GM19035 (cell line): ENCODE measurements at regions not wholly inside any gene's neighbourhood (a gene's known extent, or its start where the extent isn't known, plus 50 kb on each side); places are given as distances from the start of the nearest gene placed in this dataset.

Experiments
- ATAC-seq: cut with Tn5 transposase; IDR thresholded peaks from one replicate; pipeline ENCODE4 v1.9.1; 2021; ENCODE audit not compliant: unreplicated experiment

DNA sequence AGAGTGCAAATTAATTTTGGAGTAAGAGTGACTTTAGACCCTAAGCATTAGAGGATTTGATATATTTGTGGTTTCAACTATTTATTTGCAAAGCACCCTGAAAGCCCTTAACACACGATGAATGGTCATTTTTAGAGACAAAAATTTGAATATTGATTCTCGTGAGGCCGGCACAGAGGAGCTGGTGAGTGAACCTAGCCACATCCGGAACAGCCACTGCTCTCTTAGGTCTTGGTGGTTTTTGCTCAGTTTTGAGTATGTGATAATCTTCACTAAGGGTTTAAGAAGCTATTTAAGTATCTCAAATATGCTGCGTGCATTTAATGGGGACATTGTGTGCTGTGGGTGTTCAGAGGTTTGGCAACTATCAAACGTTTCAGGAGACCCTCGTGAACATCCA lies 204.8 kb downstream of the TSN start:
- peak; percentile 89 for ATAC-seq

DNA sequence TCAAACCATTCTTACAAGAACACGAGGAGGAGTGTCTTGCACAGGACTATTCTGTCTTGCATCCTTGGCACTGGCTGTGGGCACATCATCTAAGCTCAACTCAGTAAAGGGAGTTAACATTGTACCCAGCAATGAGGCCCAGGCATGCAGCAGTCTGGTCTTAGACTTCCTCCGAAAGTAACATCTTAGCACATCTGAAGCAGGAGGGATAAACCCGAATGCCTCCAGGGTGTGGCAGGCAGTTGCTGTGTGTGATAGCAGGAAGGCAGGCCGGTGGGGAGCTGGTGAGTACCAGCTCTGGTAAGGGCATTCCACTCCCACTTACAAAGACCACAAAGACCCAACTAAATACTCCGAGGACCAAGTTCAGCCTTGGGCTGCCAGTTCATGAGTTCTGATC lies 206.3 kb downstream of the TSN start:
- no peak for ATAC-seq

DNA sequence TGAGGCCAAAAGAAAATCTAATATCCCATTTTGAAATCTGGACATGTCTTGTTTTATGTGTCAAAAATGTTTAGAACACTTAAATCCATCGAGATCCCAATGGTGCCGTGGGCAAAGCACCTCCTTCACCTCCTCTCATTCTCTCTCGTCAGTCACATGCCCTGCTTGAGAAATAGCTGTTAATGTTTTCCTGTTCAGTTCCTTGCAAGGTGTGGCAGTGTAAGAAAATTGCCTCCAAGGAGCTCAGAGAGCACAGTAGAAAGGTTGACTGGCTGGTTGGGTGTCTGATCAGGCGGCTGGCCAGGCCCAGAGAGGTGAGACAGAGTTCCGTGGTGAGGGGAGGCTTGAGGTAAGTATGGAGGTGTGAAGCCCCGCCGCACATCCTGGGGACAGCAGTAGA lies 210.2 kb downstream of the TSN start:
- no peak for ATAC-seq

DNA sequence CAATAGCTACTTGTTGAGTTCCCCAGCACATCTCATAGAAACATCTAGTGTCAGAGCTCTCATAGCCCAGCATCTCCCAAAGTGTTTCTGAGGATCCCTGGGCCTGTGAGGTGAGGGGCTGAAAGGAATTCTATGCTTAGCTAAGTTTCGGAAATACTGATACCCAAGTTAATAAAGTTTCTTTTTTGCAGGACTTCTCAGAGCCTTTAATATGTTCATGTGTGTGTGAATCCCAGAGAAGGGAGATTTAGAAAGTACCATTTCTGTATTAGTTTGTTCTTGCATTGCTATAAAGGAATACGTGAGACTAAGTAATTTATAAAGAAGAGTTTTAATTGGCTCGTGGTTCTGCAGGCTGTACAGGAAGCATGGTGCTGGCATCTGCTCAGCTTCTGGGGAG lies 211.2 kb downstream of the TSN start:
- ATAC-seq: no peak

DNA sequence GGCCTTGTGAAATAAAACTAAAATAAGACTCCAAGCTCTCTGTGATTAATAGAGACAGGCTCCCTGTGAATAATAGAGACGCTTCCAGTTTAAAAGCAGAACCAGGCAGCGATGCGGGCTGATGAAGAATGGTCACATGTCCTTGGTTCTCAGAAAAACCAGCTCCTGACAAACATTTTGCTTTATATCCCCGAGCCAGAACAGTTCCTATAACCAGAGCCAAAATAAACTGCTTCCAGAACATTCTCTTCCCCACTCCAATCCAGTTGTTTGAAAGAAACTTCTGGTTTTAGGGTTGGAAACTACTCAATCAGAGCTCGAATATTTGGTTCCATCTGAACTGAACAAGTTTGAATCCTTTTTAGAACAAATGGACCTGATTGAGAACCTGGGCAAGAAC lies 213.7 kb downstream of the TSN start:
- no peak for ATAC-seq

DNA sequence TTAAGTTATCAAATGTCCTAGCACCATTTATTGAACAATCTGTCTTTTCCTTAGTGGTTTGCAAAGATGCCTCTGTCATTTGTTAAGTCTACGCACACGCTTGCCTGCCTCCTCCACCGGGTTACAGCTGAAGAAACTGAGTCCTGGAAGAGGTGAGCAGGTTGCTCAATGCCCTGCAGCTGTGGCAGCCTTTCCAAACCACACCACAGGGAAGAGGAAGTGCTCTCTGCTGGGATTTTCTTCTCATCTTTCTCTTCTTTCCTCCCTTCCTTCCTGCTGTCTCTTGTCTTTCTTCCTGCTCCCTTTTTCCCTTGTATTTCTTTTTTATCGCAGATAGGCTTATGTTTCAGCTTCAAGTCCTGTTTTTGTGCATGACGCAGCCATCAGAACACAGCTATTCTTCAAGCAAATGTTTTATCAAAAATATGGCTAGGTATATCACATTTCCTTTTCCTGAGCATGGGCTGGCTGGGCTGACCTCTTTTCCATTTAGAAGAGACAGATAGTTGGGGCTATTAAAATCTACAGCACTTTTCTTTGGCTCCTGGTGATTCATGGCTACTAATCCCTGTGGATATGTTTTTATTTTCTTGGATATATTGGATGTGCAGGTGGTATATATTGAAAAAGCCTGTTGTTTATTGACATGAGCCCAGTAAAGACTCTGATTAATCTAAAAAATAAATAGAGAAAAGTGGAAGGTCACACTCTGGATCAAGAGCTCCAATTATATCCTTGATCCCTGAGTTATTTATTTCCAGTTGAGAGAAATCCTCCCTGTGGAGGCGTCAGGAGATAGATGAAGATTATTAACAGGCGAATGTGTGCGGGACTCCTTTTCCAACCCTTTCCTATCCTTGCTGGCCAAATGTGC lies 214.6 kb downstream of the TSN start:
- no peak for ATAC-seq

DNA sequence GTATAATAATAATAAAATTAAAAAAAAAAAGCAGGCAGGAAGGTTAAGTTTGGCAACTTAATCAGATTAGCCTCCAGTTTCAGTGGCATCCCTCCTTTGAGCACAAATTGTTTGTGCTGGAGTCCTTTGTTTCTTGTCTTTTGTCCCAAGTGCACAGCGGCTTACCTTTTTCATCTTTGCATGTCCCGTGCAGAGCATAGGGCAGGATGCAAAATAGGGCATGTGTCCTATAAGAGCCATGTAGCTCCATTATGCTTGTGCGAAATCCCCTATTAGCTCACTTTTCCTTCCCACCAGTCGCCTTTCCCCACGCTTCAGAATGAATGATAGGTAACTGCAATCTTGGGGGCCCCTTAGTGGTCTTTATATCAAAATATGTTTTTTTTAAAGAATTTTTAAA lies 216.8 kb downstream of the TSN start:
- no peak for ATAC-seq

DNA sequence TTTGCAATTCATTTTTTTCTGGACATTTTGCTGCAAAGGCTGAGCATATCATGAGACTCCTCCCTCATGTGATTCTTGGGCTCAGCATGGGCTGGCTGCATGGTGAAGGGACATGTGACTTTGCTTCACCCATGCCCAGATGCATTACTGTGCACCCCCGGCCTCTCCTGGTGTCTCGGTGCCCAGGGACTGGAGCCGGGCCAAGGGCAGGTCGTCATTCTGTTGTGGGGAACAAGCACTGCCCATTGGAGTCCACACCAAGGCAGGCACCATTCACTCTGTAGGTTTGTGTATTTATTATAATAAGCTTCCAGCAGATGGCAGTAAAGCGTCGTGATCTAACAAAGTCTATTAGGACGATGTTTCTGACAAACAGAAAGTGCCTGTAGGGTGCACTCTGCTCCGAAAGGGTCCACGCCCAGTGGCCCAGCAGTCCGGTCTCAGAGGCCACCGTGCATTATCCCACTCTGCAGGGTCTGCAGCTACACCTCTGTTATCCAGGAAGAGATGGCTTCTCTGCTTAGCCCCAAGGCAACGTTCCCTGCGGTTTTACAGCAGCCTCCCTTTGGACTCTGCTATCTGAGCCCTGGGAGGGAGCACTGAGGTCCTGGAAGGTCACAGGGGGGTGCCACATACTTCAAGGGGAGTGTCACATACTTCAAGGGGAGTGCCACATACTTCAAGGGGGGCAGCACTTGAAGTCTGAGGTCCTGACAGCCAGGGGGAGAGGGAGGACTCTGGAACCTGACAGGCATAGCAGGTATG lies 219.6 kb downstream of the TSN start:
- peak; percentile 98 for ATAC-seq

DNA sequence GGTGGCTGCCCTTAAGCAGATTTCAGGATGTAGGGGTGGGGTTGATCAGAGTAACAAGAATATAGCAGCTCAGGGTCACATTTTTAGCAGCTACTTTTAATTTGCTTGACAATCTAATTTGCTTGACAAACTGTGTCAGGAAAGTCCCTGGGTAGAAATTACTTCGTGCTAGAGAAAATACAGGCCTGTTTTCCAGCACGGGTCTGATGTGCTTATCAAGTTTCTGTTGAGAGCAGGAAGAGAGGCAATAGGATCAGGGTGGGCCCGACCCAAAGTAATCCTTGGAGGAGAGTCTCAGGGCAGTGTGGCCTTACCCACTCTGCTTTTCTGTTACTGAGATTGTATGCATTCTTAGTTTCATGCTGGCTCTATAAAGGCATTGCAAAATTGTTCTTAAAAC lies 221.5 kb downstream of the TSN start:
- ATAC-seq: no peak

DNA sequence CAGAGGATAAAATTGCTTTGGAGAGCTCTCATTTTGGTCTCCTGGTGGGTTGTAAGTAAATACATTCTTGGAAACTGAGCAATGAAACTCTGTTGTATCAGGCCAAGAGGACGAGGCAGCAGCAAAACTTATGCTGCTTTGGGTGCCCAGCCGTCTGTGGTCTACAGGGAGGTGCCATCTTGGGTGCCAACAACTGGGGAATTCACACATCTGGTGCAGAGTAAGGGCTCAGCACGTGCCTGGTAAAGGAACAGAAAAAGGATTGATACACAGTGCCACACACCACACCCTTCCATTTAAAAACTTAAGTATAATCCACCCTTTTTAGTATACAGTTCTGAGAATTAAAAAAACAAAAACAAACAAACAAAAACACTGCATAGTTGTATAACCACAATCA lies 221.9 kb downstream of the TSN start:
- ATAC-seq: no peak

DNA sequence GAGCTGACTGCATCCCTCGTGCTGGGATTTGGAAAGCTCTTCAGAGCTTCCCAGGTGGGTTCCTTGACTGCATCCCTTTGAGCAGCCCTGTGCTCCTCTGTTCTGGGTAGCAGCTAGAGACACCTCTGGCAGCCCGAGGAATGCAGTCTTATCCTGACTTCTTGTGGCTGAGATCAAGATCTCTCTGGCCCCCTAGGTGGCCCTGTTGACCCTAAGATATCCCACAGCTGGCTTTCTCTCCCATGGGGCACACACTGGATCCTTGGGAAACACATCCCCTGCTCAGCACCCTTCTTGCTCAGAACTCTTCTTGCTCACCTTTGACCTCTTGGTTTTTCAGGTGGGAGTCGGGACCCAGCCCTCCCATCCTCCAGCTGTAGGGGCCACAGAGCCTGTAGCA lies 237.2 kb downstream of the TSN start:
- no peak for ATAC-seq

DNA sequence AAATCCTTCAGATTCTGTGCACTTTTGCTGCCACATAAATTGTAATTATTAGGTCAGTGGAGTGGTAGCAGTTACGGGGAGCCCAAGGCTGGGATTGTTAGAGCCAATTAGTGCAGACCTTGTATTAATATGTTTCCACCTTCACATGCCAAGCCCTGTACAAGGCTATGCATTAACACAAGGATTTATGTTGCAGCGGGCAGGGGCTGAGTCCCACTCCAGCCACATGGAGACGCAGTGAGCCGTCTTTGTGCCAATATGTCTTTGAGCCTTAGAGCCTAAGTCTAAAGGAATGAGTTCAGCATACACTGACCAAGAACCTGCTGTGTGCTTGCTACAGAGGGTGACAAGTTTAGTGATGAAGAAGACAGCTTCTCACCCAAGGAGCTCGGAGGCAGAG lies 238.2 kb downstream of the TSN start:
- no peak for ATAC-seq

DNA sequence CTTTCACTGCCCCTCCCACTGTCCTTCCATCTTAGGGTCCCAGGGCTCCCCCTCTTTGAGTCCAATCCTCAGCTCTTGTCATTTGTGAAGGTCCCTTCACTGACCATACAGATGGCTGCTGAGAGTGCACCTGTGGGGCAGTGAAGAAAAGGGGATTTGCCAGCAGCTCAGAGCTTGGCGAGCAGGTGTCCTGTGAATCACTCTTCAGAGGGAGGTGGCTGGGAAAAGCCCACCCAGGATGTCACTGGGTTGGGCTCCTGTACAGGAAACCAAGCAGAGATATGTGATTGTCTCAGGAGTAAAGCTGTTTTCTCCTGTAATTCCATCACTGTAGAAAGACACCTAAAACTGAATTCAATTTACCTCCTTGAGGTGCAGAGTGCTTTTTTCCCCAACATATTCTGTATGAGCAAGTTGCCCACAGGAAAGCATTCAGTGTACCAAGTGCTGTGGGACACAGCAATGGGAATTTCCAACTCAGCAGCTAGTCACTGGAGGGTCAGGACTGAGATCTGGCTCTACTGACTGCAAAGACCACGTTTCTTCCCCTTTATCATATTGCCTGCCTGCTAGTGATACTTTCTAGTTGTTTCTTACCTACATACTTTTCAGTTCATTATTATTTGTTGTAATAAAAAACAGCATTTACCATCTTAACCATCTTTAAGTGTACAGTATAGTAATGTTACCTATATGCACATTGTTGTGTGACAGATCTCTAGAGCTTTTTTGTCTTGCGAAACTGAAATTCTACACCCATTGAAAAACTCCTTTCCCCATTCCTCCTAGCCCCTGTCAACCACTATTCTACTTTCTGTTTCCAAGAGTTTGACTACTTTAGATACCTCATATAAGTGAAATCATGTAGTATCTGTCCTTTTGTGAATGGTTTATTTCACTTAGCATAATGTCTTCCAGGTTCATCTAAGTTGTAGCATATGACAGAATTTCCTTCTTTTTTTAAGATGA lies 239.1 kb downstream of the TSN start:
- ATAC-seq: no peak

DNA sequence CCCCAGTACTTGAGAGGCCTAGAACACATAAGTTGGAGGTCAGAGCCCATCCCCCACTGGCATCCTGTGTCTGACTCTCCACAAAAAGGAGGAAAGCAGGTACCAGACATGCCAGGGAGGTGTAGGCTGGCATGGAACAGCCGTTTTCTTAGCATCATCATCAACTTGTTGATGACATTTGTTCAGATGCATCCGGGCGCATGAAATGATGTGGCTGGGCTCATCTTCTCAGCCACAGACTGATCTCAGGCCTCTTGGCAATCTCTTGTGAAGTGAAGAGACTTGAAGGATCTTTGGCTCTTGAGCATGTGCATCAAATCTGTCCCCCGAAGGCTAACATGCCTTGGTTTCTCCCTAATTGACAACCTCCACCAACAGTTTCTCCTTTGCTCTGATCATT lies 243.3 kb downstream of the TSN start:
- no peak for ATAC-seq

DNA sequence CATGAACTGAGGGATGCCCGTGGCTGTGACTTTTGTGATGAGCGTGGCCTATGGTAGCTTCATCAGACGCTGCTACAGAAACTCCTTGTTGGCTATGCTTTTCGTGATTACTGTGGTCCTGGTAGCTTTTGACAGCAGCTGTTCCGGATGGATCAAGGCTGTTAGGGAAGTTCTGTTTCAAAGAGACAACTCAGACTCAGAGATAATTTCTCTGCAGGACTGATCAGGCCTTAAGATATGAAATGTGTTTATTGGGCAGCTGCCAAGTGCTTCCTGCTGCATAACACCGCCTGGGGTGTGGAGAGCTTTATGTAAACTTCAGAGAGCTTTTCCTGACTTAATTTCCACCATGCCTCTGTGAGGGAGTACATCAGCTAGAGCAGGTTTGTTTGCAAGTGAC lies 243.8 kb downstream of the TSN start:
- no peak for ATAC-seq

DNA sequence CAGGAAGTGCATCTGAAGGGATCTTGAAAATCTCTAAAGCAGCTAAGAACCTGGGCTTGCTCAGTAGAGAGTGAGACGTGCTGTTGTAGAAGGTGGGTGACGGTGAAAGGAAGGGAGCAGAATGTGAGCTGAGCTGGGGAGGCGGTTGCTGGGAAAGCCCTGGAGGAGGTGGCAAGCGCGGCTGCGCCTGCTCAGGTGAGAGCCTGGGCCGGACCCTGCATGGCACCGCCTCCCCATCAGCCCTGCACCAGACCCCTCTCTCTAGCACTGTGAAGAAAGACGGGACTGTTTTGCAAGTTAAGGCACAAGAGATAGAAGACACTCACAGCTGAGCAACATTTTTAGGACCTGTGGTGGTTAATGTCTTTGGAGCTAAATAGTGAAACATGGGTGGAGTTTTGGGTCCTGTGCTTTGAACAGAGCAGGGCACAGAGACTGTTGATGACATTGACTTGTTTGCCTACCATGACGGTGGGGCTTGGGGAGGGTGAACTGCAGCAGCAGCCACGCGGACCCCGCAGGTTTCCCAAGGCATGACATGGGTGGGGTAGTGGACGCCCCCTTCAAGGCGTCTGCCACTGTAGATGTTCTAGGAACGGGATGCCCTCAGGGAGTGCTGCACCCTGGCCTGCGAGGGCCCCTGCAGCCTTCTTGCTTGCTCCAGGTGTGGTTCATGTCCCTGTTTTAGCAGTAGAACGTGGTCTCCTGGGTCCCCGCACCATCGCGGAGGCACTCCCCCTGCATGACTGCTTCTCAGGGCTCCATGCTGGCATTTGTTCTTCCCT lies 245.3 kb downstream of the TSN start:
- ATAC-seq: no peak

DNA sequence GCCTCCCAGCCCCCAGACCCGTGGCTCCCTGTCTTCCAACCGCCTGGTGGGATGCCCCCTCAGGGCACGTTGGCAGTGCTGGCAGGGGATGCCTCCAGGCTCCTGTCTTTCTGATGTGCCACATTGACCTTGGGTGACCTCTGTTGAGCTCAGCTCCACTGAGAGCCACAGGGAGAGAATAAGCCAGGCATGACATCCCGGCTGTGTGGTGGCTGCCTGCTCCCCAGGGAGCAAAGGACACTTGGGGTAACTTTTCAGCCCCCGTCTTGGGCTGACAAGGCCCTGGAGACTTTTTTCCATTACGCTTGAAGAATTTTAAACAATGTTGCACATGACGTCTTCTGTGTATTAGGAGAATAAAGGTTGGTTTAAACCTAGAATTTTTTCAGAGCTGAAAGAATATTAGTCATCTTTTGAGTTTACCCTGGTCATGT lies 246.0 kb downstream of the TSN start:
- no peak for ATAC-seq

DNA sequence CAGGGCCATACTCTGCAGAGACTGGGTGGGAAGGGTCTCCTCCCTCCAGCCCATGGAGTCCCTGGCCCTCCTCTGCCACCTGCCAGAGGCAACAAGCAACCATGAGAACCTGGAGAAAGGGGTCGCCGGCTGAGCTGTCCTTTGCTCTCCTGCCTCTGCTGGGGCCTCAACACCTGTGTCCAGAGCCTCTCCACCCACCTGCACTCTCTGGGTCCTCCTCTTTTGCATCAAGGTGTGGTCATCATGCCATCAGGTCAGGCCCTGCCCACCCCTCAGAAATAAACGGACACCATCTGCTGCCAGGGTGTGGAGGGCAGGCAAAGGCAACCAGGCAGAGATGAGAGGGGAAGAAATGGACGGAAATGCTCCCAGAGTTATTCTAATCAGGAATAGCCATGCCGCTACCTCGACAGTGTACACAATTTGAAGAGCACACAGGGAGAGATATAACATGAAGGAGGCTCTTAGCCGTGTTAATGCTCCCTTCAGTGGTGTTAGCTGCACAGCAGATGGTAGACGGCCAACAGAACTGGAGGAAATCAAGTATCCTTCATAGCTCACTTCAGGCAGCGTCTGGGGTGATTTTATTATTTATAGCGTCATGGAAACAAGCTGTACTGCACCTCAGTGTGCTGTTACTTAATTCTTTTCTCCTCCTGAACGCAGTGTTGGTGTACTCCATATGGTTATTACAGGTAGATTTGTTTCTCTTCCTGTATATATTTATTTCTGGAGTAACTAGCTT lies 247.9 kb downstream of the TSN start:
- ATAC-seq: no peak

DNA sequence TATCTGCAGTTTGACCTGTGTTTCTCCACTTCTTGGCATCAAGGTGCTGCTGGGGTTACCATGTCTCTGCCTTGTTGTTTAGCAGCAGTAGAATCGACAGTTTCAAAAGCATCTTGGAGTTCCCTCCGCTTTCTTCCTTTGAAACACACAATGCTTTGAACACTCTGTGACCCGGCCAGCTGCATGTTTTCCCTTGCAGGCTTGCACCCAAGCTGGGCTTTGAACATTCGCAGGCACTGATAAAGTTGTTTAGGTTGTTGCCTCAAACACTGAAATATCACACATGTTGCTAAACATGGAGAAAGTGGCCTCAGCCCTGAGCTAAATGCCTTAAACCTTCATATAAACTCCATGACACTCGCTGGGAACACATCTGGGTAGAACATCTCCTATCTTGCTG lies 251.7 kb downstream of the TSN start:
- no peak for ATAC-seq

DNA sequence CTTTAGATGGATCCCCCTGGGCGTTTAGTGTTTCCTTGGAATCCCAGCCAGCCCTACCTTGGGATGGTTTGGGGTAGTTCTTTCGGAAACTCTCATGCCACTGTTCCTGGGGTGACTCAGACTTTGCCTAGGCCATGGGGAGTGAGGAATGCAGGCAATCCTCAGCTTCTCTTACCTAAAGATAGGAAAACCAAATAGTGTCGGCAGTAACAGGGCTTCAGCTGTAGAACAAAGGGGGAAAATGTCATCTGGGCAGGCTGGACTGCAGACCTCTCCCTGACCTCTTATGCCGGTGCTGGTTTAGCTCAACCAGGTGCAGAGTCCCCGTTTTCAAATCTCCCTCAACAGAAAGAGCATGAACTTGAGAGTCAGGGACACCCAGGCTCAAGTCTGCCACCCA lies 252.1 kb downstream of the TSN start:
- ATAC-seq: no peak
